Brain microvascular endothelial cell (primary cell): ENCODE measurements at regions not wholly inside any gene's neighbourhood (a gene's known extent, or its start where the extent isn't known, plus 50 kb on each side); places are given as distances from the start of the nearest gene placed in this dataset.

ENCODE experiments used
- DNase-seq: peaks from one replicate; pipeline ENCODE4 v3.0.0-alpha.2; 2020
- H3K27ac ChIP-seq: fragments of 250-450 bp; sonication (Bioruptor Pico); 2 replicates; pipeline ENCODE4 v1.5.1; 2020; ENCODE audit warnings: mild to moderate bottlenecking, moderate library complexity
- H3K27me3 ChIP-seq: fragments of 250-450 bp; sonication (Bioruptor Pico); replicated peaks from 2 replicates; pipeline ENCODE4 v1.5.1; 2020; ENCODE audit warnings: mild to moderate bottlenecking
- H3K36me3 ChIP-seq: fragments of 250-450 bp; sonication (Bioruptor Pico); replicated peaks from 2 replicates; pipeline ENCODE4 v1.5.1; 2020; ENCODE audit warnings: mild to moderate bottlenecking
- H3K4me3 ChIP-seq: 2 replicates; pipeline ENCODE4 v1.5.1; 2011; ENCODE audit warnings: low read depth, mild to moderate bottlenecking, control low read depth, low read length, moderate library complexity
- CTCF ChIP-seq: IDR thresholded peaks from 2 replicates; pipeline ENCODE4 v1.5.1; 2011; ENCODE audit warnings: low read depth, mild to moderate bottlenecking, moderate library complexity, low read length, control low read depth, inconsistent platforms; ENCODE audit errors: missing control alignments
- in situ Hi-C: cut with HindIII; loops from 2 replicates; pipeline ENCODE4 v1.10.0; 2017; ENCODE audit warnings: low sequenced_read_pairs, low pct_ligation_motif_present

GRCh38 chr6:149176971-149177667 is 140.4 kb upstream of the TAB2 start:
- in situ Hi-C loops: no loop called here
- Histone ChIP-seq H3K27me3 (no peaks in the 10 kb centered on the region), H3K27ac (no peak overlapping the region), H3K4me3 (no peak overlapping the region), H3K36me3 (no peaks in the 10 kb centered on the region)
- no peak for TF ChIP-seq CTCF
- DNase-seq: no peak

- no peak for DNase-seq
- Histone ChIP-seq H3K27me3 (no peaks in the 10 kb centered on the region), H3K36me3 (no peaks in the 10 kb centered on the region), H3K27ac (no peak overlapping the region), H3K4me3 (no peak overlapping the region)
- in situ Hi-C loops: no loop called here
- no peak for TF ChIP-seq CTCF
Measured at GRCh38 chr6:149179431-149179830, 138.1 kb upstream of the TAB2 start.

GRCh38 chr6:149181304-149181703 is 136.2 kb upstream of the TAB2 start:
- in situ Hi-C loops: no loop called here
- no peak for DNase-seq
- no peak overlapping the region for H3K27ac ChIP-seq
- H3K4me3 ChIP-seq: no peak overlapping the region
- no peaks in the 10 kb centered on the region for H3K27me3 ChIP-seq
- H3K36me3 ChIP-seq: no peaks in the 10 kb centered on the region
- TF ChIP-seq CTCF: no peak

GRCh38 chr6:149182262-149182661 is 135.2 kb upstream of the TAB2 start:
- in situ Hi-C loops: no loop called here
- Histone ChIP-seq H3K4me3 (no peak overlapping the region), H3K27me3 (no peaks in the 10 kb centered on the region), H3K27ac (no peak overlapping the region), H3K36me3 (no peaks in the 10 kb centered on the region)
- DNase-seq: no peak
- no peak for TF ChIP-seq CTCF

GRCh38 chr6:149184523-149184922 is 133.0 kb upstream of the TAB2 start:
- no peak overlapping the region for H3K4me3 ChIP-seq
- no peak for TF ChIP-seq CTCF
- no peaks in the 10 kb centered on the region for H3K36me3 ChIP-seq
- no peaks in the 10 kb centered on the region for H3K27me3 ChIP-seq
- H3K27ac ChIP-seq: no peak overlapping the region
- DNase-seq: no peak
- in situ Hi-C loops: no loop called here

- Histone ChIP-seq H3K36me3 (no peaks in the 10 kb centered on the region), H3K27me3 (no peaks in the 10 kb centered on the region), H3K27ac (no peak overlapping the region), H3K4me3 (no peak overlapping the region)
- in situ Hi-C loops: no loop called here
- no peak for TF ChIP-seq CTCF
- DNase-seq: no peak
Measured at GRCh38 chr6:149185799-149186357, 131.6 kb upstream of the TAB2 start.
